ENCODE measurements at regions not wholly inside any gene's neighbourhood (a gene's known extent, or its start where the extent isn't known, plus 50 kb on each side); places are given as distances from the start of the nearest gene placed in this dataset.

DNA sequence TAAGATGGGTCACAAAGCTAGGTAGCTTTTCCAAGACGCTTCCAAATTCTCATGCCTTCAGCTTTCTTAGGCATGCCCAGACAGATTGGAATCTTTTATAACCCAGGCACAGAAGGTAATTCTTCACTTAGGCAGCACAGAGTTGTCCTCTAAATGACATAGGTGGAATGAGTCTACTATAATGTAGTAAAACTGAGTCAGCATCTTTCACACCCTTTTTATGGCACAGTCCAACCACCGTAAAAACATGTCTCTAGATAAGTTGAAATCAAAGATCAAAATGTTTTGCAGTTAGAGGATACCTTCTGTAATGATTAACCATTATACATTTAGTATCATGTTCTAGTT, 128.4 kb upstream of the FAT1 start:
- H3K27me3 ChIP-seq (ENCODE audit: control insufficient read depth in 2 of 2, insufficient read depth in 2 of 2, low read length in 2 of 2) = no peaks in the 10 kb centered on the region
- H3K9ac ChIP-seq (ENCODE audit: insufficient read depth, low read length, poor library complexity, severe bottlenecking) = no peak overlapping the region
- intact Hi-C loops (cut with micrococcal nuclease) = no loop called here
- TF ChIP-seq, protein P1, sequence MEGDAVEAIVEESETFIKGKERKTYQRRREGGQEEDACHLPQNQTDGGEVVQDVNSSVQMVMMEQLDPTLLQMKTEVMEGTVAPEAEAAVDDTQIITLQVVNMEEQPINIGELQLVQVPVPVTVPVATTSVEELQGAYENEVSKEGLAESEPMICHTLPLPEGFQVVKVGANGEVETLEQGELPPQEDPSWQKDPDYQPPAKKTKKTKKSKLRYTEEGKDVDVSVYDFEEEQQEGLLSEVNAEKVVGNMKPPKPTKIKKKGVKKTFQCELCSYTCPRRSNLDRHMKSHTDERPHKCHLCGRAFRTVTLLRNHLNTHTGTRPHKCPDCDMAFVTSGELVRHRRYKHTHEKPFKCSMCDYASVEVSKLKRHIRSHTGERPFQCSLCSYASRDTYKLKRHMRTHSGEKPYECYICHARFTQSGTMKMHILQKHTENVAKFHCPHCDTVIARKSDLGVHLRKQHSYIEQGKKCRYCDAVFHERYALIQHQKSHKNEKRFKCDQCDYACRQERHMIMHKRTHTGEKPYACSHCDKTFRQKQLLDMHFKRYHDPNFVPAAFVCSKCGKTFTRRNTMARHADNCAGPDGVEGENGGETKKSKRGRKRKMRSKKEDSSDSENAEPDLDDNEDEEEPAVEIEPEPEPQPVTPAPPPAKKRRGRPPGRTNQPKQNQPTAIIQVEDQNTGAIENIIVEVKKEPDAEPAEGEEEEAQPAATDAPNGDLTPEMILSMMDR (IDR thresholded peaks at IDR 0.05) = no peak
- Mint-ChIP-seq H3K36me3 (no peaks in the 10 kb centered on the region), H3K9me3 (peaks cover 0 to 10% (median 2%) of the 10 kb centered on the region in 7 donors), H3K4me3 (no peak overlapping the region), H3K27ac (no peak overlapping the region), H3K4me1 (no peaks in the 10 kb centered on the region), H3K27me3 (ENCODE audit: low read depth in 3 of 3) (peaks cover 0 to 3% (median 2%) of the 10 kb centered on the region in 3 donors)
- H2AFZ ChIP-seq (ENCODE audit: insufficient read depth, low read depth, low read length, poor library complexity, severe bottlenecking) = no peak overlapping the region
- no peak overlapping the region for H3K4me3 ChIP-seq (replicated peaks in 1 of 3; ENCODE audit: low read depth in 2 of 3, low read length in 3 of 3)
- H3K79me2 ChIP-seq (ENCODE audit: insufficient read depth, low read length) = no peaks in the 10 kb centered on the region
- H3K4me1 ChIP-seq (ENCODE audit: control insufficient read depth in 1 of 2, insufficient read depth in 2 of 2, low read length in 2 of 2) = no peaks in the 10 kb centered on the region
- no peaks in the 10 kb centered on the region for H4K20me1 ChIP-seq (ENCODE audit: insufficient read depth, low read length)
- H3K36me3 ChIP-seq (replicated peaks in 1 of 2; ENCODE audit: control insufficient read depth in 1 of 2, insufficient read depth in 2 of 2, low read length in 2 of 2) = no peaks in the 10 kb centered on the region
- no peak overlapping the region for H3K27ac ChIP-seq (ENCODE audit: low read depth in 1 of 2, low read length in 2 of 2)
- DNase-seq = no peak
- no peak overlapping the region for H3K4me2 ChIP-seq (replicated peaks; ENCODE audit: extremely low read depth, low read length, poor library complexity, severe bottlenecking)
- no CpG with 5 or more reads among the region's 2 CpGs for WGBS (ENCODE audit: insufficient coverage)
- peaks cover 0 to 3% of the 10 kb centered on the region in 2 donors for H3K9me3 ChIP-seq (replicated peaks in 1 of 2; ENCODE audit: control insufficient read depth in 1 of 2, insufficient read depth in 1 of 2, low read length in 2 of 2)

DNA sequence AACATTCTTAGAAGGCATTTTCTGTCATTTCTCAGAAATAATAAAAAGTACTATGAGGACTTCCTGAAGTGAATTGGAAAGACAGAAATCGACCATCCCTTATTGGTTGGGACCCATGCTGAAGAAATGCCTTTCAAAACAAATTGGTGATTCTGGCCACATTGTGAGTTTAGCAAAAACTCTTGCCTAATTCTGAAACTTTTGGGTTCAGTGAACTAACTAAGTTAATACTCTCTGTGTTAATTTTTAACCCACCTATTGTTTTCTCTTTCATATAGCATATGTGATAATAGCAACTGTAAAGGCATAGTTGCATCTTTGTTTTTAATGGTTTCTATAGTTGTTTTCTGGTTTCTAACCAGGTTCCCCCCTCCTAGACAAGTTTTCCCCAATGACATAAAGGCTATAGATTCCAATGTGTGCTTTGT, 129.3 kb upstream of the FAT1 start:
- peaks cover 0 to 3% (median 2%) of the 10 kb centered on the region in 3 donors for H3K27me3 Mint-ChIP-seq (ENCODE audit: low read depth in 3 of 3)
- 40% methylated on average over 1 of the region's 1 CpG for WGBS (ENCODE audit: insufficient coverage)

More for the DNA sequence above, 129.3 kb upstream of the FAT1 start:
- H4K20me1 ChIP-seq (ENCODE audit: insufficient read depth, low read length) = no peaks in the 10 kb centered on the region
- H3K27me3 ChIP-seq (ENCODE audit: control insufficient read depth in 2 of 2, insufficient read depth in 2 of 2, low read length in 2 of 2) = no peaks in the 10 kb centered on the region
- peaks cover 0 to 3% of the 10 kb centered on the region in 2 donors for H3K9me3 ChIP-seq (replicated peaks in 1 of 2; ENCODE audit: control insufficient read depth in 1 of 2, insufficient read depth in 1 of 2, low read length in 2 of 2)
- Mint-ChIP-seq H3K27ac (no peak overlapping the region), H3K36me3 (no peaks in the 10 kb centered on the region), H3K9me3 (peaks cover 0 to 11% (median 2%) of the 10 kb centered on the region in 7 donors), H3K4me1 (no peaks in the 10 kb centered on the region), H3K4me3 (no peak overlapping the region)
- H2AFZ ChIP-seq (ENCODE audit: insufficient read depth, low read depth, low read length, poor library complexity, severe bottlenecking) = no peak overlapping the region
- no peaks in the 10 kb centered on the region for H3K79me2 ChIP-seq (ENCODE audit: insufficient read depth, low read length)
- H3K27ac ChIP-seq (ENCODE audit: low read depth in 1 of 2, low read length in 2 of 2) = no peak overlapping the region
- H3K4me2 ChIP-seq (replicated peaks; ENCODE audit: extremely low read depth, low read length, poor library complexity, severe bottlenecking) = no peak overlapping the region
- intact Hi-C loops (cut with micrococcal nuclease) = no loop called here
- no peak overlapping the region for H3K4me3 ChIP-seq (replicated peaks in 1 of 3; ENCODE audit: low read depth in 2 of 3, low read length in 3 of 3)
- no peaks in the 10 kb centered on the region for H3K4me1 ChIP-seq (ENCODE audit: control insufficient read depth in 1 of 2, insufficient read depth in 2 of 2, low read length in 2 of 2)
- no peaks in the 10 kb centered on the region for H3K36me3 ChIP-seq (replicated peaks in 1 of 2; ENCODE audit: control insufficient read depth in 1 of 2, insufficient read depth in 2 of 2, low read length in 2 of 2)
- H3K9ac ChIP-seq (ENCODE audit: insufficient read depth, low read length, poor library complexity, severe bottlenecking) = no peak overlapping the region
- DNase-seq = no peak
- TF ChIP-seq, protein P1 (IDR thresholded peaks at IDR 0.05) = no peak
